Cerebellar nuclear complex (tissue), 1 donor: ENCODE measurements at regions not wholly inside any gene's neighbourhood (a gene's known extent, or its start where the extent isn't known, plus 50 kb on each side); places are given as distances from the start of the nearest gene placed in this dataset.

ENCODE experiments used
- DNase-seq, 2 experiments: peaks; one replicate each; lab custom pipeline; 2025; lab: John Stamatoyannopoulos, UW

DNA sequence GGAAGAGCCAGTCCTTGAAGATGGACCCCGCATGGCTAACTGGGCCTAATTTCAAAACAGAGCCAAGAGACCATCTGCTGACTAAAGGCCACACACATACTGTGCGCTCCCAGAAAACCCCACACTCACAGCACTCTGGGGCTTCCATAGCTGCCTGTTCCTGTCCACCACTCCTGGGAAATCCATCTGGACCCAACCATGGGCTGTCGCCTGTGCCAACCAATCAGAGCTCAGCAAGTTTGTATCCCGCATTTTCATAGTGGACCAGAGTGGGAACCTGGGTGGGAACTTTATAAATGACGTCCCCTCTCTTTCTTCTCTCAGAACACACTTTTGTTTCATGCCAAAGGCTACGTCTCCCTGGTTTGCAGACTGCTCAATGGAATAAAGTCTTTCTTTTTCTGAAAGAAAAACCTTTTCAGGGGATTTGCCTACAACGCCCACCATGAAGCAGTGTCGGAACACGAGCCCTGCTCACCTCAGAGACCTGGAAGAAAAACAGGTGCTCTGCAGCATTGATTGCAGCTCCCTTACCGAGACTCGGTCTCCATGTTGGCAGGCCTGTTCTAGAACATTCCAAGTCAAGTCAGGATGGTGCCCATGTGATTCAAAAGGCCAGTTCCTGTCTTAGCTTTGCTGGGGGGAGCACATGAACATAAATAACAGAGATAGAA lies 137.2 kb upstream of the GPC1 start:
- no peak for DNase-seq

GRCh38 chr2:240298803-240299709 lies 136.4 kb upstream of the GPC1 start:
- DNase-seq, result no peak

- no peak for DNase-seq
Observed at GRCh38 chr2:240299710-240300068, 135.8 kb upstream of the GPC1 start.

GRCh38 chr2:240300261-240300821 lies 135.1 kb upstream of the GPC1 start:
- DNase-seq, result peak in 1 of 2 experiments; percentile 28

DNA sequence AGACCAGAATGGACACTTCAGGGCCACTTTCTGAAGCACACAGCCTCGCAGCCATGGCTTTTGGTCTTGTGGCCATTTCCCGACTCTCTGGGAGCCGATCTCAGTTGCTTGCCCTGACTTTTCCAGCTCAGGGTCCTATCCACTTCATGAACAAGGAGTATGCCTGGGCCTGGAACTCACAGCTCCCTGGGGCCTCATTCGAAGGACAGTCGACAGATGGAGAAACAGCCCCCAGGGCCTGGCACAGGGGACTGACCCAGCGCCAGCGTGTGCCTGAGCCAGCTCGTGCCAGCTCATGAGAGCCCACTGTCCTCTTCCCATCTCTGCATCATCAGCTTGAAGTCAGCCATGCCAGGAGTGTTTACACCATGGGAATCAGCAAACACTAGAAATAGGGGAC lies 134.6 kb upstream of the GPC1 start:
- DNase-seq, result no peak

DNA sequence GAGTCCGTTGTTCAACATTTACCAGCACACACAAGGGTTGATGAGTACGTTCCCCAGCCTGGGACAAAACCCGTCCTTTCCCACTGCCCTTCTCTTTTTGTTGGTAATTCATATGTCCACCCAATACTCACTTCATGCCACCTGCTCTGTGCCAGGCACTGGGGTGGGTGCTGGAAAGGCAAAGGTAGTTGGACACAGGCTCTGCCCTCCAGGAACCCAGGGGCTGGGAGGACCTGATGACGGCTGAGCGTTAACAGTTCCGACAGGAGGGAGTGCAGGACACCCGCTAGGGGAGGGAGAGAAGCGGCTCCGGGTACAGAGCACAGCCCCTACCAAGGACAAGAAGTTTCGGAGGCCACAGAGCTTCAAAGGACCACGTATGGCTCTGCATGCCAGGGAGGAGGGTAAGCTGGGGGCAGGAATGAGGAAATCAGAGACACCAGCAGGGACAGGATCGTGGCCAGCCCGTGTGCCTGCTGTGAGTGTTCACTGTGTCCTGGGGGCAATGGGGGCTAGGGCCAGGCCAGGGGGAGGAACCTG lies 134.1 kb upstream of the GPC1 start:
- no peak for DNase-seq

- DNase-seq, result no peak
Observed at GRCh38 chr2:240302041-240302440, 133.4 kb upstream of the GPC1 start.

DNA sequence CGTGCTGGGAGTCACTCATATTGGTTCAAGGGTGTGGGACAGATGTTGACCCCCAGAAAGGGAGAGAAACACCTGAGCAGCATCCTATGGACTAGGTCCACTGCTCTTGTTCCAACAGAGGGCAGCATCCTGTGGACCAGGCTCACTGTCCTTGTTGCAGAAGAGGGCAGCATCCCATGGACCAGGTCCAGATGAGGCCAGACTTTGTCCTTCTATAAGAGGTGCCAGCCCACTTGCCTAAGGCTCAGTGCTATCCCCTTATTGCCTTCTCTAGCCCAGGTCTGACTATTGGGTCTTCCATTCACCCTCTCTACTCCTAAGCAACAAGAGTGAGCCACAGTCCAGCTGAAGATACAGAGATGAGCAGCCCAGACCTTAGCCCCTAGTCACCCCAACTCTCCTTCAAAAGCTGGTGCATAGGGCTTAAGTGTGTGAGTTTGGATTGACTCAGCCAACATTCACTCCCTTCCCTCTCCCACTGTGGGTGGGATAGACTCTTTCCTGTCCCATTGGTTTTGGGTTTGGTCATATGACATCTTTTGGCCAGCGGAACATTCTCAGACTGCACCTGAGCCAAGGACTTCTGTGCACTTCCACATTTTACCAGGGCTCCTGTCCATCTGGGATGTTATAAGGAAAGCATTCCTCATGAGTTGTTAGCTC lies 132.4 kb upstream of the GPC1 start:
- DNase-seq, result no peak

DNA sequence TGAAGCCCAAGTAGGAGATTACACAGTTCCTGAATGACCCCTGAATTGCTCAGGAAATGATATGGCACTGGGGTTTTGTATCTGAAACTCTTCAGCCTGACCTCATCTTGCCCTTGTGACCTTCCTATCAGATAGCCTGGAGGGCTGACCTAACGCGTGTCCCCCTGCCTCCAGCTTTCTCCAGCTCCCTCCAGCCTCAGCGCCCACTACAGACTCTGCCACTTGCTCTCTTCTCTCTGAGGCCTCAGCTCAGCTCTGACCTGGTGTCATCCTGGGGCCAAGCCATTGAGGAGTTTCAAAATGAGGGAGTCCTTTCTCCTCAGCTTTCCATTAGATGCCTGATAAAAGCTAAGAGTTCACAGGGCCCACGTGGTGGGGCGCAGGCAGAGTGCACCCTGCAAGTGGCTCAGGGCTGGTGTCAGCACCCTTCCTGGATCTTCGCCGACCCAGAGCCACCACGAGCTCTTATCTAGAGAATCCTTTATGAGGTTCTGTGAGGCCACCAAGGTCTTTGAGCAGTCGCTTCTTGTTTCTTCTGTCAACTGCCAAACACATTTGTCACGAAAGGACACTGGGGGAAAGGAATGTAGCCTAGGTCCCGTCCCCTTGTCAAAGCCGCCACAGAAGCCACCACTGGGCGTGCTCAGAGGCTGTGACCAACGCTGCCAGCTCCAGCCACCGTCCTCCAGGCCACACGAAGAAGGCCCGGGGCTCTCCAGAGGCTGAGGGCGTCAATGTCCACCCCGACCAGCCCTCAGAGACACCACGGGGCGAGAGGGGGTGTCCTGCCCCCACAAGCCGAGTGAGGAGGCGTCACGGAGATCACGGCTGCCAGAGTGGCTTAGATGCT lies 131.3 kb upstream of the GPC1 start:
- DNase-seq, result no peak

GRCh38 chr2:240304746-240305161 lies 130.7 kb upstream of the GPC1 start:
- no peak for DNase-seq

DNA sequence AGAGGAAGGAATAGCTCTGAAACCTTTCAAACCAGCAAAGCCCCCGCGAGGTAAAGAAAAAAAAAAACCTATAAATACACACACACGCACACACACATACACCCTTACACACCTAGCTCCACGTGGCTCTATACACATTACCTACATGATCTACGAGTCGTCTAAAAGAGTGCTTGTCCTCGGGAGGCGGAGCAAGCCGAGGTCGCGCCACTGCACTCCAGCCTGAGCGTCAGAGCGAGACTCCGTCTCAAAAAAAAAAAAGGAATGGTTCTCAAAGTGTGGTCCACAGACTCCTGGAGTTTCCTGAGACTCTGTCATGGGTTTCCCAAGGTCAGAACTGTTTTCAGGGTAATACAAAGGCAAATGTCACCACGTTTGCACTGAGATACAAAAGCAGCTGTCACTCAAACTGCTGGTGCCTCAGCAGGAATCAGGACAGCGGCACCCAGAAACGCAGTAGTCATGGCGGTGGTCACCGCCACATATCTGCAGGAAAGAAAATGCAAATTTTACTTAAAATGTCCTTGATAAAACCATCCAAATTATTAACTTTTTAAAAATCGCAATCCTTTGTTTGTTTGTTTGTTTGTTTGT lies 130.0 kb upstream of the GPC1 start:
- no peak for DNase-seq

DNA sequence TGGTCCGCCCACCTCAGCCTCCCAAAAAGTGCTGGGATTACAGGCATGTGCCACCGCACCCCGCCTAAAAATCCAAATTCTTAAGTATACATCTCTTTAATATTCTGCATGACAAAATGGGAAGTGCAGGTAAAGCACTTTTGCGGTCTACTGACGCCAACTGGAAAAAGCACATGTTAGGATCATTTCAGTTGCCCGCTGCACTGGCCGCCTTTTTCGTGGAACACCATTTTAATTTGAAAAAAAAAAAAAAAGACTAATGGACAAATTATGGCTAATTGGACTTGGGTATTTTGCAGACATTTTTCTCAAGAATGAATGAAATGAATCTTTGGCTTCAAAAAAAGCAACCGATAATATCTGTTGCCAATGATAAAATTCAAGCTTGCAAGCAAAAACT lies 129.3 kb upstream of the GPC1 start:
- DNase-seq, result no peak

DNA sequence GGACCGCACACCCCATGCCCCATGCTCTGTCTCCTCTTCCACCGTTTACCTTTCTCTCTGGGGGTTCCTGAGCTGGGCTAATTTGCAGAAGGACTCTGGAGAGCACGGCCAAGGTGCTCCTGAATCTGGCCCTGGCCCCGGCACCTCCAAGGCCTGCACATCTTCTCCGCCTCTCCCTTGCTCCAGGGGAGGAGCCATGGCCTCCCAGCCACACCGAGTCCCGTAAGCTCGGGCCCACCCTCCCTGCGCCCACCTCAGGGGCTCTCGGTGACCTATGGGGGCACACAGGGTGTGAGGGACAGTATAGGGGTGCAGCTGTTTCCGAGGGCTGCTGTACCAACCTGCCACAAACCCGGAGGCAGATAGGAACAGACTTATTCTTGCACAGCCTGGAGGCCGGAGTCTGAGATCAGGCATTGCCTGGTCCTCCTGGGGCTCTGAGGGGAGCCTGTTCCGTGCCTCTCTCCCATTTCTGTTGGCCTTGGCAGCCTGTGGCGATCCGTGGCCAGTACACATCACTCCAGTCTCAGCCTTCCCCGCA lies 127.3 kb upstream of the GPC1 start:
- DNase-seq, result no peak

DNA sequence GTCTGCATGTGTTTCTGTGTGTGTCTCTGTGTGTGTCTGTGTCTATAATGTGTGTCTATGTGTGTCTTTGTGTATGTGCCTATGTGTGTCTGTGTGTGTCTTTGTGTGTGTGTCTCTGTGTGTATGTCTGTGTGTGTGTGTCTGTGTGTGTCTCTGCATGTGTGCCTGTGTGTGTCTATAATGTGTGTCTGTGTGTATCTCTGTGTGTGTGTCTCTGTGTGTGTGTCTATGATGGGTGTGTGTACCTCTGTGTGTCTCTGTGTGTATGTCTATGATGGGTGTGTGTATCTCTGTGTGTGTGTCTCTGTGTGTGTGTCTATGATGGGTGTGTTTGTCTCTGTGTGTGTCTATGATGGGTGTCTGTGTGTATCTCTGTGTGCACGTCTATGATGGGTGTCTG lies 126.2 kb upstream of the GPC1 start:
- no peak for DNase-seq

GRCh38 chr2:240310201-240310600 lies 125.3 kb upstream of the GPC1 start:
- DNase-seq, result no peak

GRCh38 chr2:240310645-240311044 lies 124.8 kb upstream of the GPC1 start:
- no peak for DNase-seq

DNA sequence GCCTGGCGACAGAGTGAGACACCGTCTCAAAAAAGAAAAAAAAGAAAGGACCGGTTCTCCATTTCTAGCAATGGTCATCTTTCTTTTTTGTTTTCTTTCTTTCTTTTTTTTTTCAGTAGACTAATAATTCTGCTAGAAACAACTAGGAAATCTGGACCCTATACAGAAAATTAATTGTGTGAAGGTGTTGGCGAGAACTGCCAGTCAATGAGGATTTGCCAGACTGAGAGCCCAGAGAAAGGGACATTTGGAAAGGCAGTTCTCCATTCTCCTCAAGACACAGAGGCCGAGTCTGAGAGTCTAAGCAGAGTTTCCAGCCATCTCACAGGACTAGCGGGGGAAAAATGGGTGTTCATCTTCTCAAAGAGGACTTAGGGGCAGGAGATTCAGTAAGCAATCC lies 123.6 kb upstream of the GPC1 start:
- no peak for DNase-seq

GRCh38 chr2:240319221-240319854 lies 116.1 kb upstream of the GPC1 start:
- no peak for DNase-seq

GRCh38 chr2:240319855-240320203 lies 115.6 kb upstream of the GPC1 start:
- DNase-seq, result no peak
